IPS-NIHi7 (cell line): ENCODE measurements at regions not wholly inside any gene's neighbourhood (a gene's known extent, or its start where the extent isn't known, plus 50 kb on each side); places are given as distances from the start of the nearest gene placed in this dataset.

Experiments used
- DNase-seq: peaks from one replicate; pipeline ENCODE4 v3.0.0; 2012; ENCODE audit warnings: mixed read lengths; ENCODE audit errors: extremely low spot score

GRCh38 chr15:72966641-72967040 lies 85.6 kb upstream of the NEO1 start:
- no peak for DNase-seq

GRCh38 chr15:72965671-72966070 lies 86.6 kb upstream of the NEO1 start:
- no peak for DNase-seq

GRCh38 chr15:72964542-72964941 lies 87.7 kb upstream of the NEO1 start:
- DNase-seq, result no peak

GRCh38 chr15:72964135-72964534 lies 88.1 kb upstream of the NEO1 start:
- no peak for DNase-seq

GRCh38 chr15:72962054-72962702 lies 90.1 kb upstream of the NEO1 start:
- no peak for DNase-seq

- no peak for DNase-seq
Measured at GRCh38 chr15:72961346-72961745, 90.9 kb upstream of the NEO1 start.

- no peak for DNase-seq
Measured at GRCh38 chr15:72958634-72959033, 93.6 kb upstream of the NEO1 start.

GRCh38 chr15:72953306-72953705 lies 99.0 kb upstream of the NEO1 start:
- no peak for DNase-seq

- no peak for DNase-seq
Measured at GRCh38 chr15:72952151-72952550, 100.1 kb upstream of the NEO1 start.

DNA sequence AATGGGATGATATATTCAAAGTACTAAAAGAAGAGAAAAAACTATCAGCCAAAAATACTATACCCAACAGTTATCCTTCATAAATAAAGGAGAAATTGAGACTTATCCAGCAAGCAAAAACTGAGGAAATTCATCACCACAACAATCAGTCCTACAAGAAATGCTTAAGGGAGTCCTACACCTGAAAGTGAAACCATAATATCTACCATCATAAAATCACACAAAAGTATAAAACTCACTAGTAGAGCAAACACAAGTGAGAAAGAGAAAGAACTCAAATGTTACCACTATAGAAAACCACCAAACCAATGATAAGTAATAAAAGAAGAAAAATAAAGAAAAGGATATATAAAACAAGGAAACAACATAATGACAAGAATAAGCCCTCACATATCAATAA lies 103.6 kb upstream of the NEO1 start:
- DNase-seq, result no peak

DNA sequence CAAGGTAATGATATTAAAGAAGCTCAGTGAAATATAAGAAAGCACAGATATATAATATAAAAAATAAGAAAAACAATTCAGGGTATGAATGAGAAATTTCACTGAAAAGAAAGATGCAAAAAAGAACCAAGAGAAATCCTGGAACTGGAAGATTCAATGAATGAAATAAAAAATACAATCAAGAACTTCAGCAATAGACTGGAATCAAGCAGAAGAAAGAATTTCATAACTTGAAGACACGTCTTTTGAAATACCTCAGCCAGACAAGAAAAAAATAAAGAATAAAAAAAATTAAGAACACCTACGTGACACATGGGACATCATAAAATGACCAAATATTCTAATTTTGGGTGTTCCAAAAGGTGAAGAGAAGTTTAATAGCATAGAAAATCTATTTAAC lies 104.6 kb upstream of the NEO1 start:
- no peak for DNase-seq

- DNase-seq, result no peak
Measured at GRCh38 chr15:72944565-72944964, 107.7 kb upstream of the NEO1 start.

GRCh38 chr15:72940229-72940622 lies 112.0 kb upstream of the NEO1 start:
- no peak for DNase-seq

GRCh38 chr15:72939514-72940228 lies 112.6 kb upstream of the NEO1 start:
- DNase-seq, result no peak

GRCh38 chr15:72936691-72937679 lies 115.3 kb upstream of the NEO1 start:
- no peak for DNase-seq

GRCh38 chr15:72936237-72936636 lies 116.0 kb upstream of the NEO1 start:
- DNase-seq, result no peak

GRCh38 chr15:72935521-72935920 lies 116.7 kb upstream of the NEO1 start:
- DNase-seq, result no peak

DNA sequence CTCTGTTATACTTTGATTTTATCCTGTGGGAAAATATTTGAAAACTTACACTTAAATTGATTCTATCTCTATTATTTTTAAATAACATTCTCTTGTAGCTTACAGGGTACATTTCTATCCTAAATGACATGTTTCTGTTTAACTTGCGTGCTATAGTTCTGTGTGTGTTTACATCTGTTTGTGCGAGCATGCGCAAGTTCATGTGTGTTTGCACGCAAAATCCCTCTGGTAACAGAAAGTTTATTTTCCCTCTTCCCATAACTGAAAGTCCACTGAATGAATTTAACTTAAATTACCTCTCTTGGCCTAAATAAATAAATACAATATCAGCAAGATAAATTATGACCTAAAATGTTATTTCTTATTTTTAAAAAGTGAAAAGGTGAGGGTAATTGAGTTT lies 117.3 kb upstream of the NEO1 start:
- no peak for DNase-seq

DNA sequence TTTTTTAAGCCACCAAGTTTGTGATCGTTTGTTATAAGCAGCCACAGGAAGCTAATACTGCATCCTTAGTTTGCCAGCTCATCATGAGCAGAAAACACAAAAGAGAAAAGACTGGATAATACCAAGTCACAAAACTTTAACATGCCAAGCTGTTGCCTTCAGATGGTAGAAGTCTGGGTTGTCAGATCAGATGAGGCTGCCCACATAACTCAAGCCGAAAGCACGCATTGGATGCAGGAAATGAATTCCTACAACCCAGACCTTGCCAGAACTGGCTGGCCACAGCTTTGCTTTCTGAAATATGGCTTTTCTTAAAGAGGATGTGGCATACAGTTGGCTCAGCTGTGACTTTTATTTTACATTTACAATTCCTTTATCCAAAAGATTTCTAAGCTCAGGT lies 118.3 kb upstream of the NEO1 start:
- no peak for DNase-seq

- no peak for DNase-seq
Measured at GRCh38 chr15:72932472-72932871, 119.8 kb upstream of the NEO1 start.

DNA sequence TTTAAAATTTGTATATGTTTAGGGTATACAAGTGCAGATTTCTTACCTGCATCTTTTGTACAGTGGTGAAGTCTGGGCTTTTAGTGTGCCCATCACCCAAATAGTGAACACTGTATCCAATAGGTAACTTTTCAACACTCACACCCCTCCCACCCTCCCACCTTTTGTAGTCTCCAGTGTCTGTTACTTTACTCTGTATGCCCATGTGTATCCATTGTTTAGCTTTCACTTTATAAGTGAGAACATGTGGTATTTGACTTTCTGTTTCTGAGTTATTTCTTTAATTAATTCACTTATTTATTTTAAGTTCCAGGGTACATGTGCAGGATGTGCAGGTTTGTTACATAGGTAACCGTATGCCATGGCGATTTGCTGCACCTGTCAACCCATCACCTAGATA lies 124.8 kb upstream of the NEO1 start:
- DNase-seq, result no peak

DNA sequence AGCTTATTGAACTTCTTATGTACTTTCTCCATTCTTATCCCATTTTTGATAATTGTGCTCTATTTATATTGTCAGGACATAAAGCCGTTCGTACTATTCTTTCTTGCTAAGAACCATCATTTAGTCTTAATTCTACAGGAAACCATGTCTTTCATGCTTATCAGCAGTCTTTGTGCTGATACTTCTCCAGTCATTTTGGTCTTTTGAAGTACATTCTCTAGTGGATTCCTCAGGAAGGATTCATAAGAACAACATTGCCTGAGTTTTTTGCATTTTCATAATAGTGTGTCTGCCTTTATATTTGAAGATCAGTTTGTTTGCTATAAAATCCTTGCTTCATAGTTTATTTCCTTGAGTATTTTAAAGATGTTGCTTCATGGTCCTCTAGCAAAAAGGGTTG lies 126.6 kb upstream of the NEO1 start:
- no peak for DNase-seq

- DNase-seq, result peak; percentile 60
Measured at GRCh38 chr15:72923289-72923688, 129.0 kb upstream of the NEO1 start.
